ENCODE measurements at regions not wholly inside any gene's neighbourhood (a gene's known extent, or its start where the extent isn't known, plus 50 kb on each side); places are given as distances from the start of the nearest gene placed in this dataset.

DNA sequence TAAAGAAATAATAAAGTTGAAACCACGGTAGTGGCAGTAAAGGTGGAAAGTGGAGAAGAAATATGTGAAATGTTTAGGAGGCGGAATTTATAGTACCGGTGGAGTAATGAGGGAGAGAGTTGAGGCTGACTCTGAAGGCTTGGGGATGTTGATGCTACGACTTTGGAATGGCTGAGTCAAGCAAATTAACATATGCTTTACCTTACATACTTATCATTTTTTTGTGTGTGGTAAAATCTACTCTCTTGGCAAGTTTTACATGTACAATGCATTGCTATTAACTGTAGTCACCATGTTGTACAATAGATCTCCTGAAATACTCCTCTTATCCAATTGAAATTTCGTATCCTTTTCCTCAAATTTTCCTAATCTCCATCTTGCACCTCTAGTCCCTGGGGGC is 179.0 kb downstream of the TAF11L14 start:
- Histone ChIP-seq H2BK15ac (replicated peaks; ENCODE audit: low read depth) (no peak overlapping the region), H2BK5ac (ENCODE audit: low read length) (no peak overlapping the region), H3K9ac (ENCODE audit: low read length) (no peak overlapping the region), H3K56ac (ENCODE audit: low read length) (no peak overlapping the region), H3K4me1 (ENCODE audit: control insufficient read depth, low read depth, low read length) (no peaks in the 10 kb centered on the region), H3K23ac (ENCODE audit: low read length) (no peak overlapping the region), H3K18ac (ENCODE audit: low read length) (no peak overlapping the region), H3K4me3 (ENCODE audit: low read length) (no peak overlapping the region), H3K27me3 (ENCODE audit: insufficient read depth, low read length, poor library complexity) (no peaks in the 10 kb centered on the region), H4K5ac (ENCODE audit: low read length) (no peak overlapping the region), H2BK120ac (ENCODE audit: low read depth, low read length) (no peak overlapping the region), H3K79me2 (ENCODE audit: control insufficient read depth, insufficient read depth, low read length) (no peaks in the 10 kb centered on the region), H3K36me3 (ENCODE audit: control insufficient read depth, insufficient read depth, low read length) (no peaks in the 10 kb centered on the region), H4K8ac (ENCODE audit: low read depth, low read length) (no peak overlapping the region), H3K4me2 (ENCODE audit: low read length) (no peak overlapping the region), H2AK5ac (ENCODE audit: low read length) (no peak overlapping the region), H3K79me1 (ENCODE audit: low read length) (no peaks in the 10 kb centered on the region), H3K27ac (ENCODE audit: low read depth, low read length) (no peak overlapping the region), H3K4ac (ENCODE audit: low read depth, low read length) (no peak overlapping the region)
- 100% methylated on average over 2 of the region's 5 CpGs for WGBS (ENCODE audit: extremely low coverage, insufficient coverage, low lambda C conversion rate)
- DNase-seq, result peak; percentile 21

DNA sequence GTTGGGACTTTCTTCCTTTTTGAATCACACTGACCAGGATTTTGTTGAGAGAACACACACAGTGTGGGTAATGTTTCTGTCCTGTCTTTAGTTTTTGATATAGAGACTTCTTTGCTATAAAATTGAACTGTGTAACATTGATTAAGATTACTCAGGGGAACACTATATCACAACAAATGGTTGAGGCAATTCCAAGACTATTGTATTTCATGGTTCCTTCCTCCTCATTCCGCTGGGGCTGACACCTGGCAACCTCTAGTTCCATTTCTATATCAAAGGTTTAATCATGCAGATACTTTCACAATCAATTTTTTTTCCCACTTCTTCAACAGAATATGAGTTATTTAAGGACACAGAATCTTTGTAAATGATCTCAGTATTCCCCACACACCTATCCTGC is 182.2 kb downstream of the TAF11L14 start:
- Histone ChIP-seq H3K4ac (ENCODE audit: low read depth, low read length) (no peak overlapping the region), H2AK5ac (ENCODE audit: low read length) (no peak overlapping the region), H3K4me3 (ENCODE audit: low read length) (no peak overlapping the region), H4K8ac (ENCODE audit: low read depth, low read length) (no peak overlapping the region), H3K9ac (ENCODE audit: low read length) (no peak overlapping the region), H3K4me2 (ENCODE audit: low read length) (no peak overlapping the region), H3K23ac (ENCODE audit: low read length) (no peak overlapping the region), H3K4me1 (ENCODE audit: control insufficient read depth, low read depth, low read length) (no peaks in the 10 kb centered on the region), H2BK15ac (replicated peaks; ENCODE audit: low read depth) (no peak overlapping the region), H2BK120ac (ENCODE audit: low read depth, low read length) (no peak overlapping the region), H3K36me3 (ENCODE audit: control insufficient read depth, insufficient read depth, low read length) (no peaks in the 10 kb centered on the region), H3K27ac (ENCODE audit: low read depth, low read length) (no peak overlapping the region), H3K18ac (ENCODE audit: low read length) (no peak overlapping the region), H2BK5ac (ENCODE audit: low read length) (no peak overlapping the region), H3K56ac (ENCODE audit: low read length) (no peak overlapping the region), H4K5ac (ENCODE audit: low read length) (no peak overlapping the region), H3K79me2 (ENCODE audit: control insufficient read depth, insufficient read depth, low read length) (no peaks in the 10 kb centered on the region), H3K79me1 (ENCODE audit: low read length) (no peaks in the 10 kb centered on the region), H3K27me3 (ENCODE audit: insufficient read depth, low read length, poor library complexity) (no peaks in the 10 kb centered on the region)
- DNase-seq, result no peak
- no CpG with 5 or more reads among the region's 1 CpG for WGBS (ENCODE audit: extremely low coverage, insufficient coverage, low lambda C conversion rate)

DNA sequence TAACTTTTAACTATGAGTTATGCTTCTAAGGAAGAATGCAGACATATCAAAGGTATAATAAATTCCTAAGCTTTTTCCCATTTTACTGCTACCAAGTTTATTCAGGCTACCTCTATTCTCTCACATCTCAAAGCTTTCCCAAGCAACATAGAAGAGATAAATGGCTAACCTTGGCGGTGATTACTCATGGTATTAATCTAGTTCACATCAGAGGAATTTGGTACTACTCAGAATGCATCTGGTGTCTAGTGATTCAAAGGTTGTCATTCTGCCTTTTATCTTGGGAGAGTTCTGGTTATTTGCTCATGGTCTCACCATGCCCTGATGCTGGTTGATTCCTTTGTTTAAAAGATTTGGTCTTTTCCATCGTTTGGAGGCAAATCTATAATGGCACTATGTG is 182.7 kb downstream of the TAF11L14 start:
- no peak overlapping the region for H3K4me2 ChIP-seq (ENCODE audit: low read length)
- no peak overlapping the region for H2BK15ac ChIP-seq (replicated peaks; ENCODE audit: low read depth)
- DNase-seq, result no peak
- H4K5ac ChIP-seq (ENCODE audit: low read length), result no peak overlapping the region
- no CpG with 5 or more reads among the region's 2 CpGs for WGBS (ENCODE audit: extremely low coverage, insufficient coverage, low lambda C conversion rate)
- H3K56ac ChIP-seq (ENCODE audit: low read length), result no peak overlapping the region
- H3K79me1 ChIP-seq (ENCODE audit: low read length), result no peaks in the 10 kb centered on the region
- H2BK5ac ChIP-seq (ENCODE audit: low read length), result no peak overlapping the region
- H2BK120ac ChIP-seq (ENCODE audit: low read depth, low read length), result no peak overlapping the region
- no peak overlapping the region for H3K4ac ChIP-seq (ENCODE audit: low read depth, low read length)
- no peaks in the 10 kb centered on the region for H3K36me3 ChIP-seq (ENCODE audit: control insufficient read depth, insufficient read depth, low read length)
- H2AK5ac ChIP-seq (ENCODE audit: low read length), result no peak overlapping the region
- no peak overlapping the region for H4K8ac ChIP-seq (ENCODE audit: low read depth, low read length)
- no peaks in the 10 kb centered on the region for H3K4me1 ChIP-seq (ENCODE audit: control insufficient read depth, low read depth, low read length)
- H3K79me2 ChIP-seq (ENCODE audit: control insufficient read depth, insufficient read depth, low read length), result no peaks in the 10 kb centered on the region
- no peak overlapping the region for H3K9ac ChIP-seq (ENCODE audit: low read length)
- no peak overlapping the region for H3K18ac ChIP-seq (ENCODE audit: low read length)
- no peak overlapping the region for H3K27ac ChIP-seq (ENCODE audit: low read depth, low read length)
- no peak overlapping the region for H3K23ac ChIP-seq (ENCODE audit: low read length)
- H3K27me3 ChIP-seq (ENCODE audit: insufficient read depth, low read length, poor library complexity), result no peaks in the 10 kb centered on the region
- H3K4me3 ChIP-seq (ENCODE audit: low read length), result no peak overlapping the region

DNA sequence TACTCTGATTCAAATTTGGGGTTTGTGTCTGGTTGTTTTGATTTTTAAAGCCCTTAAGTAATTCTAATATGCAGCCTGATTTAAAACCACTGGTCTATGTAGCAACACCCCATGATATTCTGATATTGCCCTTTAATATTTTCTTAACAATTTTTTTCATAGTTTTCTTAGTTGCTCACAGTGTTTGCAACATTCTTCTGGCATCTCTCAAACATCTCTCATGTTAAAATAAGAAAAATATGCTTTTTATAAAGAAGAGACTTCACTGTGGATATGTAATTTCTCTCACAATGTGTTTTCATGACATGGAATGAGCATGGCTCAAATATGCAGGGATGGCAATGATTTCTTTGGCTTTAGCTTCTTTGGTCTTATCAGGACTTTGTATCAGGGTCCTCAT is 183.7 kb downstream of the TAF11L14 start:
- Histone ChIP-seq H3K9ac (ENCODE audit: low read length) (no peak overlapping the region), H3K4me2 (ENCODE audit: low read length) (no peak overlapping the region), H2BK5ac (ENCODE audit: low read length) (no peak overlapping the region), H3K4me3 (ENCODE audit: low read length) (no peak overlapping the region), H3K79me1 (ENCODE audit: low read length) (no peaks in the 10 kb centered on the region), H2AK5ac (ENCODE audit: low read length) (no peak overlapping the region), H3K4me1 (ENCODE audit: control insufficient read depth, low read depth, low read length) (no peaks in the 10 kb centered on the region), H4K8ac (ENCODE audit: low read depth, low read length) (no peak overlapping the region), H3K4ac (ENCODE audit: low read depth, low read length) (no peak overlapping the region), H3K23ac (ENCODE audit: low read length) (no peak overlapping the region), H3K79me2 (ENCODE audit: control insufficient read depth, insufficient read depth, low read length) (no peaks in the 10 kb centered on the region), H2BK120ac (ENCODE audit: low read depth, low read length) (no peak overlapping the region), H3K27ac (ENCODE audit: low read depth, low read length) (no peak overlapping the region), H3K18ac (ENCODE audit: low read length) (no peak overlapping the region), H4K5ac (ENCODE audit: low read length) (no peak overlapping the region), H3K56ac (ENCODE audit: low read length) (no peak overlapping the region), H2BK15ac (replicated peaks; ENCODE audit: low read depth) (no peak overlapping the region), H3K27me3 (ENCODE audit: insufficient read depth, low read length, poor library complexity) (no peaks in the 10 kb centered on the region), H3K36me3 (ENCODE audit: control insufficient read depth, insufficient read depth, low read length) (no peaks in the 10 kb centered on the region)
- DNase-seq, result no peak

DNA sequence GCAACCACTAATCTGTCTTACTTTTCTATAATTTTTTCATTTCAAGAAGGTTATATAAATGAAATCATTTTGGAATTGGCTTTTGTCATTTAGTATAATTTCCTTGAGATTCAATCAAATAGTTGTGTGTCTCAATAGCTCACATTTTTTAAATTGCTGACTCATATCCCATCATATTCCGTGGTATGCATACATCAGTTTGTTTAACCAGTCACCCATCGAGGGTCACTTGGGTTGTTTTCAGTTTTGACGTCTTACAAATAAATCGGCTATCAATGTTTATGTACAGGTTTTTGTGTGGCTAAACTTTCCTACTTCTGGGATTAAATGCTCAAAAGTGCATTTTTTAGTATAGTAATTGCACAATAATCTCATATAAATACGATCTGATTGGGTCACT is 185.5 kb downstream of the TAF11L14 start:
- Histone ChIP-seq H3K4ac (ENCODE audit: low read depth, low read length) (no peak overlapping the region), H3K18ac (ENCODE audit: low read length) (no peak overlapping the region), H4K5ac (ENCODE audit: low read length) (no peak overlapping the region), H2AK5ac (ENCODE audit: low read length) (no peak overlapping the region), H3K79me2 (ENCODE audit: control insufficient read depth, insufficient read depth, low read length) (no peaks in the 10 kb centered on the region), H3K23ac (ENCODE audit: low read length) (no peak overlapping the region), H2BK120ac (ENCODE audit: low read depth, low read length) (no peak overlapping the region), H3K9ac (ENCODE audit: low read length) (no peak overlapping the region), H3K56ac (ENCODE audit: low read length) (no peak overlapping the region), H3K79me1 (ENCODE audit: low read length) (no peaks in the 10 kb centered on the region), H3K4me2 (ENCODE audit: low read length) (no peak overlapping the region), H3K4me3 (ENCODE audit: low read length) (no peak overlapping the region), H4K8ac (ENCODE audit: low read depth, low read length) (no peak overlapping the region), H2BK15ac (replicated peaks; ENCODE audit: low read depth) (no peak overlapping the region), H2BK5ac (ENCODE audit: low read length) (no peak overlapping the region), H3K36me3 (ENCODE audit: control insufficient read depth, insufficient read depth, low read length) (no peaks in the 10 kb centered on the region), H3K27ac (ENCODE audit: low read depth, low read length) (no peak overlapping the region), H3K4me1 (ENCODE audit: control insufficient read depth, low read depth, low read length) (no peaks in the 10 kb centered on the region), H3K27me3 (ENCODE audit: insufficient read depth, low read length, poor library complexity) (no peaks in the 10 kb centered on the region)
- no CpG with 5 or more reads among the region's 5 CpGs for WGBS (ENCODE audit: extremely low coverage, insufficient coverage, low lambda C conversion rate)
- no peak for DNase-seq

DNA sequence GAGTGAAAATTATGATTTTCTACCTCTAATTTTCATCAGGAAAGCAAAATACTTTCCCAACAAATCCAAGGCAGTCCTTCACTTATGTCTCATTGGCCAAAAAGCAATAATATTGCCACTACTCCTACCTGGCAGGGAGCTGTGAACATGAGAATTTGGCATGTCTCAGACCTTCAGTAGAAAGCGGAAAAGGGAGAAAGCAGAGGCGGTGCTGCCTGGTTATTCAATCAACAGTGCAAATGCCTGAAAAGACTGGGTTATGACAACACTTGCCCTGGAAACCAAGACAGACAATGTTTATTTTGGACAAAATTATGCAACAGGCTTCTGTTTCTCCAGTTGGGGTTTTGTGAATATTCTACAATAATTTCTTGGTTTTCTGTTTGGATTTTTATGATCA is 194.4 kb downstream of the TAF11L14 start:
- Histone ChIP-seq H4K5ac (ENCODE audit: low read length) (no peak overlapping the region), H3K56ac (ENCODE audit: low read length) (no peak overlapping the region), H3K4me3 (ENCODE audit: low read length) (no peak overlapping the region), H3K27ac (ENCODE audit: low read depth, low read length) (no peak overlapping the region), H3K23ac (ENCODE audit: low read length) (no peak overlapping the region), H2BK15ac (replicated peaks; ENCODE audit: low read depth) (no peak overlapping the region), H3K79me2 (ENCODE audit: control insufficient read depth, insufficient read depth, low read length) (no peaks in the 10 kb centered on the region), H3K4me1 (ENCODE audit: control insufficient read depth, low read depth, low read length) (no peaks in the 10 kb centered on the region), H3K4me2 (ENCODE audit: low read length) (no peak overlapping the region), H2AK5ac (ENCODE audit: low read length) (no peak overlapping the region), H4K8ac (ENCODE audit: low read depth, low read length) (no peak overlapping the region), H3K18ac (ENCODE audit: low read length) (no peak overlapping the region), H3K4ac (ENCODE audit: low read depth, low read length) (no peak overlapping the region), H3K27me3 (ENCODE audit: insufficient read depth, low read length, poor library complexity) (no peaks in the 10 kb centered on the region), H3K9ac (ENCODE audit: low read length) (no peak overlapping the region), H2BK5ac (ENCODE audit: low read length) (no peak overlapping the region), H3K79me1 (ENCODE audit: low read length) (no peaks in the 10 kb centered on the region), H2BK120ac (ENCODE audit: low read depth, low read length) (no peak overlapping the region), H3K36me3 (ENCODE audit: control insufficient read depth, insufficient read depth, low read length) (no peaks in the 10 kb centered on the region)
- no peak for DNase-seq
- WGBS (ENCODE audit: extremely low coverage, insufficient coverage, low lambda C conversion rate), result no CpG with 5 or more reads among the region's 2 CpGs
